NCI-H69 (cell line): ENCODE measurements at regions not wholly inside any gene's neighbourhood (a gene's known extent, or its start where the extent isn't known, plus 50 kb on each side); places are given as distances from the start of the nearest gene placed in this dataset.

Experiments
- DNase-seq: peaks from one replicate; lab custom pipeline; 2025; lab: John Stamatoyannopoulos, UW

DNA sequence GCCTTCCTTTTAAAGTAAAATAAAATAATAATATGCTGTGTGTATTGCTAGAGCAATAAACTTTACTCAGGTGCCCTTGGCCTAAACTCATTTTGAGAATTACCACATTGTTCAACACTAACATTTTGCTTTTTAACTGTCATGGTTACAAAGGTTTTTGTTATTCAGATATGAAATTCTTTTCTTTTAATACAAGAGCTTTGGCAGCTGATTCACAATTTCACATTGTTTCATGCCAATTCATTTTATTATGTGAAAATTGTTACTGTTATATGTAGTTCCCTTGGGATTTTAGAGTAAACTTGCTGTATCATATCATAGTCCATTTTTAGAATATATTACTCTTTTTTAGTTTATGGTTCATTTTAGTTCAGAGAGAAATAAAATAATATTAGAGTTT lies 65.8 kb upstream of the ZNF804A start:
- no peak for DNase-seq

DNA sequence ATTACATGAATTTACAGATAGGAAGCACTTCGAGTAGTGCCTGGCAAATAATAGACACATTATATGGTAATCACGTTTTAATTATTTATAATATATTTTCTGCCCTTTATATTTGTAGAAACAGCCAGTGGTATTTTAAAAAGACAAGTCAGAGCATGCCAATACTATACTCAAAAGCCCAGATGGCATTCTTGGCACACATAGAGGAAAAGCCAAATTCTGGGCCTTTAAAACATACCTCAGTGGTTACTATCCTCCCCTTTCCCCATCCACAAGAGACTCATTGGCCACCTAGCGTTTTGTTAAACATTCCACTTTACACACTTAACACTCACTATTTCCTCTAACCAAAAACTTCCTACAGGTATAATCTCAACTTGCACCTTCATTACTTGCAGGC lies 63.3 kb upstream of the ZNF804A start:
- no peak for DNase-seq

DNA sequence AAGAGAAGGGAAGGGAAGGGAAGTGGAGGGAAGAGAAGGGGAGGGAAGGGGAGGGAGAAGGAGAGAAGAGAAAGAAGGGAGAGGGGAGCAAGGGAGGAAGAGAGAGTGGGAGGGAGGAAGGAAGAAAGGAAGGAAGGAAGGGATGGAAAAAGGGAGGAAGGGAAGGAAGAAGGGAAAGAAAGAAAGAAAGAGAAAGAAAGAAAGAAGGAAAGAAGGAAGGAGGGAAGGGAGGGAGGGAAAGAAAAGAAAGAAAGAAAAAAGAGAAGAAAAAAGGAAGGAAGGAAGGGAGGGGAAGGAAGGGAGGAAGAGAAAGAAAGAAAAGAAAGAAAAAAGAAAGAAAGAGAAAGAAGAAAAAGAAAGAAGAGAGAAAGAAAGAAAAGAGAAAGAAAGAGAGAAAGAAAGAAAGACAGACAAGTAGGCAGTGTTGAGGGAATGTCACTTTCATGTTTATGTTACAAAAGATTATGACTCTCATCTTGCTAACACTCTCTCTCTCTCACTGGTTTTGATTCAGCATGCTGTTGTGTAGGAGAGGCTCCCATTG lies 58.0 kb upstream of the ZNF804A start:
- DNase-seq = no peak

DNA sequence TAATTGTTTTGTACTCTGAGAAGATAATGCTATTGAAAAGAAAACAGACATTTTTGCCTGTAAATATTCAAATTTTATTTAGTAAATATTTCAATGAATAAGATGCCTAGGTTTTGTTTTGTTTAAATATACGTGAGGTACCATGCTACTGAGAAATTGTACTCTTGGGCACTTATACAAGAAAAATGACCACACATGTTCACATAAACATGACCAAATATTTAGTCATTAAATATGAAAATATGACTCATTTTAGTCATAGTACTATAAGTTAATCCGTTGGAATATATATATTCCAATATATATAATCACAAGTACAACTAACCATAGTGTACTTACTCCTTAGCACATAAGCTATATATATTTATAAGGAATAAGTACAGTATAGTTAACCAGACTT lies 56.7 kb upstream of the ZNF804A start:
- no peak for DNase-seq

DNA sequence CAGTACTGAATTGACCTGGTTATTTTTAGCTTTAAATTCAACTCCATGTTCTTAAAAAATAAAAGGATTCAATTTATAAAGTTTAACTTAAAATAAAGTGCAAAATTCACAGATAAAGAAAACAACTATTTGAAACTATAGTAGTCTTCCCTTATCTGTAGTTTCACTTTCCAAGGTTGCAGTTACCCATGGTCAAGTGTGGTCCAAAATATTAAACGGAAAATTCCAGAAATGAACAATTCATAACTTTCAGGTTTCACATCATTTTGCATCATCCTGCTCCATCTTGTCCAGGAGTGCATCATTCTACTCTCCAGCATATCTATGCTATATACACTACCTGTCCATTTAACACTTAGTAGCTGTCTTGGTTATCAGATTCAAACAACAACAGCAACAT lies 54.5 kb upstream of the ZNF804A start:
- DNase-seq = no peak
